ENCODE measurements at regions not wholly inside any gene's neighbourhood (a gene's known extent, or its start where the extent isn't known, plus 50 kb on each side); places are given as distances from the start of the nearest gene placed in this dataset.

DNA sequence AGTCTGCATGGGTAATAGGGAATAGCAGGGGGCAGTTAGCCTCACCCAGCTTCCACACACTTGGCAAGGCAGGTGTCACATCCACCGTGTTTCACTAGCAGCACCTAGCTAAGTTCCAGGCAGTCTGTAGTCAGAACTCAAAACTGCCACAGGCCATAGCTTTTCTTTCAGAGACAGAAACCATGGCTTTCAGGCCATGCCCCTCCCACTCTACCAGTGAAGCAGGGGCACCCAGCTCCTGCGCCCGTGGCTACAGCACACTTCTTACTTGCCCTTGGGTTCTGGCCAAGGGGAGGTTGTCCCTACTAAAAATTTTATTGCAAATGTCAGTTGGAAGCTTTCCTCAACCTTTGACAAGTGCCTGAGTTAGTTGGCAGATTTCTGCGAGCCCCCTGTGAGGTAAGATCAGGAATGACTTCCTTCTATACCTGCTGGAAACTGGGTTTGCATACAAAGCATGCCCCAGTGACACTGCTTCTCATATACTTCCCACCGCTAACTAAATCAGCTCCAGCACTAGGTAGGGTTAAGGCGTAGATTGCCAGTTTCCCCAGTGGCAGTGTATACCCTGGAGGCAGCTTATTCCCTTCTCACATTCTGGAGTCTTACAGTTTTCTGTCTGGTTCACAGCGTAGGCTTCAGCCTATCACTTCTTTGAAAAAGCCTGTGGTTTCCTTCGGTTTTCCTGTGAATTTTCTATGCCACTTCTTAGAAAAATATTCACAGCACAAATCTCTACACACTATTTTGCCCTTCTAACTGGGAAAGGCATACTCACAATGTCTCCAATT lies 139.0 kb upstream of the LUZP2 start:
- Histone ChIP-seq H3K27ac (no peak overlapping the region), H3K36me3 (no peaks in the 10 kb centered on the region), H3K4me3 (no peak overlapping the region), H3K27me3 (no peaks in the 10 kb centered on the region), H3K9me3 (peaks cover 0 to 4% (median 0%) of the 10 kb centered on the region in 3 donors), H3K4me1 (no peaks in the 10 kb centered on the region)
- 63 to 69% methylated on average over 7 to 8 of the region's 8 CpGs for WGBS, 2 donors
- TF ChIP-seq, protein P1, sequence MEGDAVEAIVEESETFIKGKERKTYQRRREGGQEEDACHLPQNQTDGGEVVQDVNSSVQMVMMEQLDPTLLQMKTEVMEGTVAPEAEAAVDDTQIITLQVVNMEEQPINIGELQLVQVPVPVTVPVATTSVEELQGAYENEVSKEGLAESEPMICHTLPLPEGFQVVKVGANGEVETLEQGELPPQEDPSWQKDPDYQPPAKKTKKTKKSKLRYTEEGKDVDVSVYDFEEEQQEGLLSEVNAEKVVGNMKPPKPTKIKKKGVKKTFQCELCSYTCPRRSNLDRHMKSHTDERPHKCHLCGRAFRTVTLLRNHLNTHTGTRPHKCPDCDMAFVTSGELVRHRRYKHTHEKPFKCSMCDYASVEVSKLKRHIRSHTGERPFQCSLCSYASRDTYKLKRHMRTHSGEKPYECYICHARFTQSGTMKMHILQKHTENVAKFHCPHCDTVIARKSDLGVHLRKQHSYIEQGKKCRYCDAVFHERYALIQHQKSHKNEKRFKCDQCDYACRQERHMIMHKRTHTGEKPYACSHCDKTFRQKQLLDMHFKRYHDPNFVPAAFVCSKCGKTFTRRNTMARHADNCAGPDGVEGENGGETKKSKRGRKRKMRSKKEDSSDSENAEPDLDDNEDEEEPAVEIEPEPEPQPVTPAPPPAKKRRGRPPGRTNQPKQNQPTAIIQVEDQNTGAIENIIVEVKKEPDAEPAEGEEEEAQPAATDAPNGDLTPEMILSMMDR (IDR thresholded peaks at IDR 0.05), result no peak
- no peak for TF ChIP-seq POLR2A (IDR thresholded peaks at IDR 0.05)
- DNase-seq, result no peak
- intact Hi-C loops (cut with DNase I), result no loop called here

DNA sequence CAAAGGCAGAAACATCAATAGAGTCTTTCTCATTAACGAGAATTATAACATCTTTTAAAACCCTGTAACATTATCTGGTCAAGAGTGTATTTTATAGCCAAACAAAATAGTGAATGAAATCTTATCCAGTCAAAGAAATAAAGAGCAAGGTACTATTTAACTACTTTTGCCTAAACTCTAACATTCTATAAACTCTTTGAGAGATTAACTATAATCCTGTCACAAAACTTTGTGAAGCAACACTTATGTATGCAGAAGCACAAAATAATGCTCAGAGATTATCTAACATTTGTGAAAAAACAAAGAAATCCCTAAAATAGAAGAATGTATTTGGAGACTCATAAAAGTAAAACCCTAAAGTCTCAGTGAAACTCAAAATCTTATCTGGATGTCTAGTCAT lies 124.4 kb upstream of the LUZP2 start:
- H3K27ac ChIP-seq, result no peak overlapping the region
- no peaks in the 10 kb centered on the region for H3K27me3 ChIP-seq
- DNase-seq, result no peak
- intact Hi-C loops (cut with DNase I), result no loop called here
- H3K9me3 ChIP-seq, result no peaks in the 10 kb centered on the region
- H3K4me1 ChIP-seq, result no peaks in the 10 kb centered on the region
- WGBS, 2 donors, result 31 to 47% methylated on average over 1 of the region's 1 CpG
- H3K36me3 ChIP-seq, result no peaks in the 10 kb centered on the region
- H3K4me3 ChIP-seq, result no peak overlapping the region
- TF ChIP-seq POLR2A (IDR thresholded peaks at IDR 0.05), result no peak
- TF ChIP-seq, protein P1 (IDR thresholded peaks at IDR 0.05), result no peak

DNA sequence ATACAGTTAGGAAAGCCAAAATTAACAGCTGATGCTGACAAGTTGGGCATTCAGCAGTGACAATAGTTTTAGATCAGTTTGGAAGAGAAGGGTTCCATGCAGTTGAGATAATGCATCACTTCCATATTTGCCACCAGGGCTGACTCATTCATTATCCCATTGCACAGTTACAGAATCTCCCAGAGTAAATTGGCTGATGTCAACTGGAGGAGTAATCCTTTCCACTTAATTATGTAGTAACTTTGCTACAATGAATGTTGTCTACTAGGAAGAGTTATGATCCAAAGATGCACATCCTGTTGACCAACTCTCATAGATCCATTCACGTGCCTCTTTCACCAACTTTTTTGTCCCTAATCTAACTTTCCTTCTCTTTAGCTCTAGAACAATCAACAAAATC lies 123.3 kb upstream of the LUZP2 start:
- no peaks in the 10 kb centered on the region for H3K27me3 ChIP-seq
- H3K27ac ChIP-seq, result no peak overlapping the region
- WGBS, 2 donors, result 55 to 73% methylated on average over 1 of the region's 1 CpG
- no peaks in the 10 kb centered on the region for H3K9me3 ChIP-seq
- H3K4me1 ChIP-seq, result no peaks in the 10 kb centered on the region
- no peak for DNase-seq
- TF ChIP-seq, protein P1 (IDR thresholded peaks at IDR 0.05), result no peak
- TF ChIP-seq POLR2A (IDR thresholded peaks at IDR 0.05), result no peak
- no peaks in the 10 kb centered on the region for H3K36me3 ChIP-seq
- no peak overlapping the region for H3K4me3 ChIP-seq
- intact Hi-C loops (cut with DNase I), result no loop called here

DNA sequence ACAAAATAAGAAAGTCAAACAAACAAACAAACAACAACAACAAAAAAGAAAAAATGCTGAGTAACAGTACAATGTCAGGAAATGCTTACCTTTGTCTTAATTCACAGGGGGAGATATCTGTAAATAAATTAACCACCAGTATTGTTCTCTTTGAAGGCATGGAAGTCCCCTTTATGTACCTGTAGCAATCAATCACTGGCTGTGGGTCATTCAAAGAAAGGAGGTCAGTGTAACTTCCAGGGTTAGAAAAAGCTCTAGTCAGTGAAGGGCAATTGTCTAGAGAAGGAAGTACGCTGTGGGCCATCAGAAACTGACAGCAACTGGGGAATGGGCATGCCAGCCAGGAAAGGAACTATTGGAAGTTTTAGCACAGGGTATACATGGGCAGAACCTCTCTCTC lies 121.5 kb upstream of the LUZP2 start:
- 58 to 70% methylated on average over 1 of the region's 1 CpG for WGBS, 2 donors
- H3K27ac ChIP-seq, result no peak overlapping the region
- no peaks in the 10 kb centered on the region for H3K36me3 ChIP-seq
- H3K9me3 ChIP-seq, result no peaks in the 10 kb centered on the region
- intact Hi-C loops (cut with DNase I), result no loop called here
- TF ChIP-seq, protein P1 (IDR thresholded peaks at IDR 0.05), result no peak
- no peak for TF ChIP-seq POLR2A (IDR thresholded peaks at IDR 0.05)
- no peak for DNase-seq
- H3K4me1 ChIP-seq, result no peaks in the 10 kb centered on the region
- no peaks in the 10 kb centered on the region for H3K27me3 ChIP-seq
- no peak overlapping the region for H3K4me3 ChIP-seq

DNA sequence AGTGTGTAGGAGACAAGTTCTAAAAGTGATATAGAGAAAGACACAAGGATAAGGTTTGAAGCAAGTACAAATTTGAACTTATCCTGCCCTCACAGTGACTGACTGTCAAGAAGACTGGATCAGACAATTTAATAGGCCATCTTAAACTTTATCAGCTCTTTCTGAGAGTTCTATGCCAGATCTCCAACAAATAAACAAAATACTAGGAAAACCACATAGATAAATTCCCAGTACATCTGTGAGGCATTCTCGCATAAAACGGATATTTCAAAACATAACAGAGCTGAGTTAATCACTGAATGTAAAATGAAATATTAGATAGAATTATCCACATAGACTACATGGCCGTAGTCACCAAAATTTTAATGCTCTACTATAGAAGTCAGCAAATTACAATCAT lies 120.9 kb upstream of the LUZP2 start:
- no peaks in the 10 kb centered on the region for H3K27me3 ChIP-seq
- intact Hi-C loops (cut with DNase I), result no loop called here

More for the DNA sequence above, 120.9 kb upstream of the LUZP2 start:
- TF ChIP-seq POLR2A (IDR thresholded peaks at IDR 0.05), result no peak
- TF ChIP-seq, protein P1 (IDR thresholded peaks at IDR 0.05), result no peak
- WGBS, 2 donors, result 76 to 79% methylated on average over 3 of the region's 3 CpGs
- DNase-seq, result no peak
- H3K4me3 ChIP-seq, result no peak overlapping the region
- no peaks in the 10 kb centered on the region for H3K36me3 ChIP-seq
- H3K9me3 ChIP-seq, result no peaks in the 10 kb centered on the region
- H3K4me1 ChIP-seq, result no peaks in the 10 kb centered on the region
- no peak overlapping the region for H3K27ac ChIP-seq

Data from esophagus squamous epithelium (tissue), 5 donors.